ENCODE measurements at regions not wholly inside any gene's neighbourhood (a gene's known extent, or its start where the extent isn't known, plus 50 kb on each side); places are given as distances from the start of the nearest gene placed in this dataset.

DNA sequence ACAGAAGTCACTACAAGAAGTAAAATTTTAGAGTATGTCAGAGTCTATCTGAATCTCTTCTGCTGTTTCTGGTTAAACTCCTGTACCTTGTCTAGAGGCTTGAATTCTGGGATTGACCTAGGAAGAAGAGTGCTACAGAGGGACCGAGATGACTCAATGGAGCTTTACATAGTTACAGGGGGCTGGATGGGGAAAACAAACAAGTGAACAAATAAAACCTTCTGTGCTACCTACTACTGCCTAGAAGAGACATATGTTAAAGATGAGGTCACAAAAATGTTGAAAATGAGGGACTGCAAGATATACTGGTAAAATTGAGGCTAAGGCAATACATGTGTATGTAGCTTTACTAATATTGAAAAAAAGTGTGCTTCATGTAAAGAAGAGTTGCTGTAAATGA lies 265.4 kb upstream of the TFPI start:
- TF ChIP-seq, protein P1, sequence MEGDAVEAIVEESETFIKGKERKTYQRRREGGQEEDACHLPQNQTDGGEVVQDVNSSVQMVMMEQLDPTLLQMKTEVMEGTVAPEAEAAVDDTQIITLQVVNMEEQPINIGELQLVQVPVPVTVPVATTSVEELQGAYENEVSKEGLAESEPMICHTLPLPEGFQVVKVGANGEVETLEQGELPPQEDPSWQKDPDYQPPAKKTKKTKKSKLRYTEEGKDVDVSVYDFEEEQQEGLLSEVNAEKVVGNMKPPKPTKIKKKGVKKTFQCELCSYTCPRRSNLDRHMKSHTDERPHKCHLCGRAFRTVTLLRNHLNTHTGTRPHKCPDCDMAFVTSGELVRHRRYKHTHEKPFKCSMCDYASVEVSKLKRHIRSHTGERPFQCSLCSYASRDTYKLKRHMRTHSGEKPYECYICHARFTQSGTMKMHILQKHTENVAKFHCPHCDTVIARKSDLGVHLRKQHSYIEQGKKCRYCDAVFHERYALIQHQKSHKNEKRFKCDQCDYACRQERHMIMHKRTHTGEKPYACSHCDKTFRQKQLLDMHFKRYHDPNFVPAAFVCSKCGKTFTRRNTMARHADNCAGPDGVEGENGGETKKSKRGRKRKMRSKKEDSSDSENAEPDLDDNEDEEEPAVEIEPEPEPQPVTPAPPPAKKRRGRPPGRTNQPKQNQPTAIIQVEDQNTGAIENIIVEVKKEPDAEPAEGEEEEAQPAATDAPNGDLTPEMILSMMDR (IDR thresholded peaks at IDR 0.05 in 4 of 5, conservative IDR thresholded peaks at IDR 0.05 in 1 of 5): no peak
- TF ChIP-seq POLR2A (IDR thresholded peaks at IDR 0.05): no peak

Measured in gastrocnemius medialis (tissue), 4 donors.